PC-3 (cell line): ENCODE measurements at regions not wholly inside any gene's neighbourhood (a gene's known extent, or its start where the extent isn't known, plus 50 kb on each side); places are given as distances from the start of the nearest gene placed in this dataset.
"Not testable (repeated sequence)": the region's sequence is repeated elsewhere in the genome, so short reads cannot be mapped to it uniquely, and the experiment has no call there.

Experiments
- ATAC-seq: fragments of 200-7000 bp; cut with Tn5 transposase; 2 replicates; pipeline ENCODE4 v1.9.1; 2020; ENCODE audit warnings: mild to moderate bottlenecking, moderate library complexity
- BruUV-seq: library from RNA; stranded (reverse); fragments of 400-500 nt; replicated peaks from 2 replicates; lab custom pipeline; 2021; lab: Mats Ljungman, UMichigan
- CTCF ChIA-PET: fragments of 300-600 bp; sonication (Branson Sonifier 250); formaldehyde crosslinking; loops from one replicate; lab custom pipeline; 2022; ENCODE audit warnings: antibody characterized with exemption; lab: Charles Lee
- POLR2A ChIA-PET: fragments of 300-600 bp; sonication (Branson Sonifier 250); formaldehyde crosslinking; loops from one replicate; lab custom pipeline; 2022; ENCODE audit warnings: antibody characterized with exemption; ENCODE audit not compliant: unreplicated experiment; lab: Charles Lee
- DNase-seq: peaks from one replicate; pipeline ENCODE4 v3.0.0-alpha.2; 2015
- H2AFZ ChIP-seq: fragments of 300-600 bp; sonication (generic); 2 replicates; pipeline ENCODE4 v1.6.0; 2016; ENCODE audit warnings: antibody characterized with exemption, low read length
- H3F3A ChIP-seq: fragments of 300-600 bp; sonication (generic); one replicate; pipeline ENCODE4 v1.6.0; 2017; ENCODE audit warnings: antibody characterized with exemption, low read length, control low read depth, mild to moderate bottlenecking; ENCODE audit not compliant: unreplicated experiment
- H3K27ac ChIP-seq: fragments of 300-600 bp; sonication (generic); 2 replicates; pipeline ENCODE4 v1.5.1; 2016; ENCODE audit warnings: mild to moderate bottlenecking, low read length
- H3K27me3 ChIP-seq: fragments of 300-600 bp; sonication (generic); 2 replicates; pipeline ENCODE4 v1.6.1; 2016; ENCODE audit warnings: low read length, mixed read lengths
- H3K36me3 ChIP-seq: fragments of 300-600 bp; sonication (generic); 2 replicates; pipeline ENCODE4 v1.6.1; 2016; ENCODE audit warnings: low read depth, mixed run types, low read length, mixed read lengths
- H3K4me1 ChIP-seq: fragments of 300-600 bp; sonication (generic); 2 replicates; pipeline ENCODE4 v1.5.1; 2016; ENCODE audit warnings: low read length; ENCODE audit not compliant: insufficient read depth
- H3K4me2 ChIP-seq: fragments of 300-600 bp; sonication (generic); 2 replicates; pipeline ENCODE4 v1.6.0; 2016; ENCODE audit warnings: low read length
- H3K4me3 ChIP-seq: fragments of 300-600 bp; sonication (generic); 2 replicates; pipeline ENCODE4 v1.5.1; 2016; ENCODE audit warnings: mild to moderate bottlenecking, low read length, mixed read lengths
- H3K79me2 ChIP-seq: fragments of 300-600 bp; sonication (generic); 2 replicates; pipeline ENCODE4 v1.6.1; 2017; ENCODE audit warnings: low read length, mixed read lengths
- H3K9ac ChIP-seq: fragments of 300-600 bp; sonication (generic); 2 replicates; pipeline ENCODE4 v1.6.0; 2016; ENCODE audit warnings: mild to moderate bottlenecking, low read length
- H3K9me2 ChIP-seq: fragments of 300-600 bp; sonication (generic); replicated peaks from 2 replicates; pipeline ENCODE4 v1.6.1; 2016; ENCODE audit warnings: mixed run types, low read length, mixed read lengths
- H3K9me3 ChIP-seq: fragments of 300-600 bp; sonication (generic); 2 replicates; pipeline ENCODE4 v1.6.1; 2016; ENCODE audit warnings: low read length, mixed read lengths
- H4K20me1 ChIP-seq: fragments of 300-600 bp; sonication (generic); 2 replicates; pipeline ENCODE4 v1.6.1; 2016; ENCODE audit warnings: low read length, mixed read lengths
- EZH2 ChIP-seq: fragments of 300-600 bp; sonication (generic); IDR thresholded peaks from one replicate; pipeline ENCODE4 v1.6.1; 2017; ENCODE audit warnings: antibody characterized with exemption, mild to moderate bottlenecking, low read length; ENCODE audit not compliant: unreplicated experiment
- EZH2phosphoT487 ChIP-seq: fragments of 300-600 bp; sonication (generic); IDR thresholded peaks from 2 replicates; pipeline ENCODE4 v1.6.1; 2018; ENCODE audit warnings: mild to moderate bottlenecking, antibody characterized with exemption, low read length, borderline replicate concordance
- intact Hi-C: fragments of 100-400 bp; cut with micrococcal nuclease; formaldehyde crosslinking; loops from 2 replicates; pipeline ENCODE4 v1.9.0; 2023
- TF ChIP-seq, protein P1 (sequence below): fragments of 300-600 bp; sonication (generic); conservative IDR thresholded peaks from 2 replicates; pipeline ENCODE4 v1.5.1; 2017; ENCODE audit warnings: antibody characterized with exemption, low read depth, mild to moderate bottlenecking, low read length

DNA sequence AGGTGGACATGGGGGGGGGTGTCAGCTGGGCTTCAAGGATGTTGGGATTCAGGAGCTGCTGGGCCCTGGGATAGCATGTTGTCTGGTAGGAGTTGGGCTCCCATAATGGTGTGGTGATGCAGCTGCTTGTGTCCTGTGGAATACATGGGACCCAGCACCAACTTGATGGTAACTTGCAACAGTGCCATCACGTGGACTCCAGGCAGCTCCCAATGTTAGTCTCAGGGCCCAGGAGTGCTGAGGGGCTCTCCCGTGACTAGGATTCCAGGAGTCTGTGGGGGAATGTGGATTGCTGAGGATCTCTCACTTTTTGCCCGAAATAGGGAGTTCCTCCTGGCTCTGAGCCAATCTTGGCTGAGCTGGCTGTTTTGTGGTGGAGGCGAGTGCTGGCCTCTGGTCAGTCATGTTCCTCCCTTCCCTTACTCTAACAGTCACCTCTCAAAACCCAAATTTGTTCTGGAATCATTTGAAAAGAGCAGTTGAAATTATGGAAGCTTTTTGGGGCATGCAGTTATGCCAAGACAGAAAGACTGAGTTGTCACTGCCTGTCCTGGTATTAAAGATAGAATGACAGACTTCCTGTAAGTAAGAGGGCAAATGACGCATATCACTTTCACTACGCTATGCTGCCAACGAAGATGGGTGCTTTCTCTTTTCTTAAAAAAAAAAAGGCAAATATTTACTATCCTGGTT lies 607.1 kb downstream of the ADCYAP1 start:
- CTCF ChIA-PET, result no interaction called here
- no peaks in the 10 kb centered on the region for H3K9me3 ChIP-seq
- H3K4me1 ChIP-seq, result peaks cover 4% of the 10 kb centered on the region; the same call in 1 of the 2 replicates
- H4K20me1 ChIP-seq, result no peaks in the 10 kb centered on the region
- no peaks in the 10 kb centered on the region for H3K36me3 ChIP-seq
- H3F3A ChIP-seq, result no peaks in the 10 kb centered on the region
- H3K4me2 ChIP-seq, result no peak overlapping the region
- no peaks in the 10 kb centered on the region for H3K9me2 ChIP-seq
- no peak overlapping the region for H3K4me3 ChIP-seq
- no peak overlapping the region for H2AFZ ChIP-seq
- POLR2A ChIA-PET, result interaction anchor here (0.6 kb wide), 1 partner anchor 611 kb away, joined by 3 read pairs; no protein-coding TSS in a partner anchor
- ATAC-seq (no peak), DNase-seq (no peak)
- no peaks in the 10 kb centered on the region for H3K79me2 ChIP-seq
- H3K9ac ChIP-seq, result no peak overlapping the region
- intact Hi-C loops, result loop anchor here (5.0 kb wide), 1 partner anchor 609 kb away; the partner anchor contains the start of gene ADCYAP1
- no peaks in the 10 kb centered on the region for H3K27me3 ChIP-seq
- H3K27ac ChIP-seq, result no peak overlapping the region
- TF ChIP-seq, protein P1, sequence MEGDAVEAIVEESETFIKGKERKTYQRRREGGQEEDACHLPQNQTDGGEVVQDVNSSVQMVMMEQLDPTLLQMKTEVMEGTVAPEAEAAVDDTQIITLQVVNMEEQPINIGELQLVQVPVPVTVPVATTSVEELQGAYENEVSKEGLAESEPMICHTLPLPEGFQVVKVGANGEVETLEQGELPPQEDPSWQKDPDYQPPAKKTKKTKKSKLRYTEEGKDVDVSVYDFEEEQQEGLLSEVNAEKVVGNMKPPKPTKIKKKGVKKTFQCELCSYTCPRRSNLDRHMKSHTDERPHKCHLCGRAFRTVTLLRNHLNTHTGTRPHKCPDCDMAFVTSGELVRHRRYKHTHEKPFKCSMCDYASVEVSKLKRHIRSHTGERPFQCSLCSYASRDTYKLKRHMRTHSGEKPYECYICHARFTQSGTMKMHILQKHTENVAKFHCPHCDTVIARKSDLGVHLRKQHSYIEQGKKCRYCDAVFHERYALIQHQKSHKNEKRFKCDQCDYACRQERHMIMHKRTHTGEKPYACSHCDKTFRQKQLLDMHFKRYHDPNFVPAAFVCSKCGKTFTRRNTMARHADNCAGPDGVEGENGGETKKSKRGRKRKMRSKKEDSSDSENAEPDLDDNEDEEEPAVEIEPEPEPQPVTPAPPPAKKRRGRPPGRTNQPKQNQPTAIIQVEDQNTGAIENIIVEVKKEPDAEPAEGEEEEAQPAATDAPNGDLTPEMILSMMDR, result no peak
- TF ChIP-seq EZH2phosphoT487 (no peak), EZH2 (no peak)
- BruUV-seq, result no TSS peak

DNA sequence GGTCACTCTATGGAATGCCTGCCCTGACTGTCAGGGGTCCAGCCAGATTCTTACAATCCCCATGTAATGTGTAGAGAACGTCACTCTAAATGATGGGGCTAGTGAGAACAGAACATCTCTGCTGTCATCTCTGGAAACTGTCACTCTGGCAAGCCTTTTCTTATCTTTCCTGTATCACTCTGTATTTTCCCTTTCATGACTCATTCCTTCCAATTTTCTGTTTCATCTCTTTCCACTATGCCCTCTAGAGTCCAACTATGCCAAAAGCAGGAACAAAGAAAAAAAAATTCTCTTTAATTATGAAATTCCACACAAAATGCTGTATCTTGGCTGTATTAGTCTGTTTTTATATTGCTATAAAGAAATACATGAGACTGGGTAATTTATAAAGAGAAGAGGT lies 608.8 kb downstream of the ADCYAP1 start:
- ATAC-seq (peak; percentile 49; the same call in 1 of the 2 replicates), DNase-seq (peak; percentile 58)
- H3K27ac ChIP-seq, result no peak overlapping the region
- no peaks in the 10 kb centered on the region for H3F3A ChIP-seq
- no peaks in the 10 kb centered on the region for H3K9me3 ChIP-seq
- no peak overlapping the region for H3K9ac ChIP-seq
- H3K27me3 ChIP-seq, result no peaks in the 10 kb centered on the region
- CTCF ChIA-PET, result no interaction called here
- peaks cover 3% of the 10 kb centered on the region; the same call in 1 of the 2 replicates for H3K4me1 ChIP-seq
- H3K36me3 ChIP-seq, result no peaks in the 10 kb centered on the region
- no peak overlapping the region for H3K4me3 ChIP-seq
- no peak overlapping the region for H3K4me2 ChIP-seq
- no peak for TF ChIP-seq EZH2
- TF ChIP-seq, protein P1, result peak; percentile 67
- TF ChIP-seq EZH2phosphoT487, result no peak
- POLR2A ChIA-PET, result no interaction called here
- no peaks in the 10 kb centered on the region for H3K9me2 ChIP-seq
- no peaks in the 10 kb centered on the region for H3K79me2 ChIP-seq
- no peaks in the 10 kb centered on the region for H4K20me1 ChIP-seq
- no TSS peak for BruUV-seq
- intact Hi-C loops, result loop anchor here (5.0 kb wide), 1 partner anchor 611 kb away; the partner anchor contains the start of gene ADCYAP1
- no peak overlapping the region for H2AFZ ChIP-seq

DNA sequence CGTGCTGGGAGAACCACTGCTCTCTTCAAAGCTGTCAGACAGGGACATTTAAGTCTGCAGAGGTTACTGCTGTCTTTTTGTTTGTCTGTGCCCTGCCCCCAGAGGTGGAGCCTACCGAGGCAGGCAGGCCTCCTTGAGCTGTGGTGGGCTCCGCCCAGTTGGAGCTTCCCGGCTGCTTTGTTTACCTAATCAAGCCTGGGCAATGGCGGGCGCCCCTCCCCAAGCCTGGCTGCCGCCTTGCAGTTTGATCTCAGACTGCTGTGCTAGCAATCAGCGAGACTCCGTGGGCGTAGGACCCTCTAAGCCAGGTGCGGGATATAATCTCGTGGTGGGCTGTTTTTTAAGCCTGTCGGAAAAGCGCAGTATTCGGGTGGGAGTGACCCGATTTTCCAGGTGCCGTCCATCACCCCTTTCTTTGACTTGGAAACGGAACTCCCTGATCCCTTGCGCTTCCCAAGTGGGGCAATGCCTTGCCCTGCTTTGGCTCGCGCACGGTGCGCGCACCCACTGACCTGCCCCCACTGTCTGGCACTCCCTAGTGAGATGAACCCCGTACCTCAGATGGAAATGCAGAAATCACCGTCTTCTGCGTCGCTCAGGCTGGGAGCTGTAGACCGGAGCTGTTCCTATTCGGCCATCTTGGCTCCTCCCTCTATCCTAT lies 617.0 kb downstream of the ADCYAP1 start:
- Histone ChIP-seq H3K4me3 (peak overlapping the region; percentile 49), H3K4me2 (peak overlapping the region; percentile 63), H2AFZ (peak overlapping the region; percentile 85)
- H3F3A ChIP-seq, H3K79me2 ChIP-seq, H3K9ac ChIP-seq, CTCF ChIA-PET, H3K36me3 ChIP-seq, H3K27me3 ChIP-seq, DNase-seq, H3K9me3 ChIP-seq, POLR2A ChIA-PET, intact Hi-C loops, H4K20me1 ChIP-seq, H3K27ac ChIP-seq, H3K9me2 ChIP-seq, H3K4me1 ChIP-seq: not testable (repeated sequence)
- BruUV-seq, result TSS peak; percentile 68
- peak; percentile 42; the same call in 1 of the 2 replicates for ATAC-seq
